Cardiac fibroblast (primary cell): ENCODE measurements at regions not wholly inside any gene's neighbourhood (a gene's known extent, or its start where the extent isn't known, plus 50 kb on each side); places are given as distances from the start of the nearest gene placed in this dataset.
"Not testable (repeated sequence)": the region's sequence is repeated elsewhere in the genome, so short reads cannot be mapped to it uniquely, and the experiment has no call there.

Experiments
- DNase-seq, 2 donors: peaks; one replicate each; pipeline versions ENCODE4 v3.0.0 to v3.0.0-alpha.2; 2010; ENCODE audit warnings: low read depth in 2 of 2
- H3K4me3 ChIP-seq, 2 donors: replicated peaks in 1 of 2; 1 replicate in 1 of 2; 2 replicates in 1 of 2; pipeline ENCODE4 v1.5.1; 2011; ENCODE audit warnings: low read depth in 2 of 2, low read length in 2 of 2, mild to moderate bottlenecking in 2 of 2, moderate library complexity in 1 of 2
- TF ChIP-seq, protein P1 (sequence below): IDR thresholded peaks from one replicate; pipeline ENCODE4 v1.5.1; 2011; ENCODE audit warnings: low read depth, mild to moderate bottlenecking, low read length, inconsistent platforms

DNA sequence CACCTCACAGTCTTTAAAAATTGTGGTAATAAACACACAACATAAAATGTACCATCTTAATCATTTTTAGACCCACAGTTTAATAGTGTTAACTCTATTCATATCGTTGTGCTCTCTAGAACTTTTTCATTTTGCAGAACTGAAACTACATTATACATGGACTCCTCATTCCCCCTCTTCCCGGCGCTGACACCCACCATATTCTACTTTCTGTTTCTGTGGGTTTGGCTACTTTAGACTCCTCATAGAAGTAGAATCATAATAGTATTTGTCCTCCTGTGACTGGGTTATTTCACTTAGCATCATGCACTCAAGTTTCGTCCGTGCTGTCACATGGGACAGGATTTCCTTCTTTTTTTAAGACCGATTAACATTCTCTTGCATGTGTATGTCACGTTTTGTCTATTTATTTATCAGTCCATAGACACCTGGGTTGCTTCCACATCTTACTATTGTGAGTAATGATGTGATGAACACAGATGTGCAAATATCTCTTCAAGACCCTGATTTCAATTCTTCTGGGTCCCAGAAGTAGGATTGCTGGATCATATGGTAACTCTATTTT is 62.9 kb upstream of the TMPRSS2 start:
- TF ChIP-seq, protein P1, sequence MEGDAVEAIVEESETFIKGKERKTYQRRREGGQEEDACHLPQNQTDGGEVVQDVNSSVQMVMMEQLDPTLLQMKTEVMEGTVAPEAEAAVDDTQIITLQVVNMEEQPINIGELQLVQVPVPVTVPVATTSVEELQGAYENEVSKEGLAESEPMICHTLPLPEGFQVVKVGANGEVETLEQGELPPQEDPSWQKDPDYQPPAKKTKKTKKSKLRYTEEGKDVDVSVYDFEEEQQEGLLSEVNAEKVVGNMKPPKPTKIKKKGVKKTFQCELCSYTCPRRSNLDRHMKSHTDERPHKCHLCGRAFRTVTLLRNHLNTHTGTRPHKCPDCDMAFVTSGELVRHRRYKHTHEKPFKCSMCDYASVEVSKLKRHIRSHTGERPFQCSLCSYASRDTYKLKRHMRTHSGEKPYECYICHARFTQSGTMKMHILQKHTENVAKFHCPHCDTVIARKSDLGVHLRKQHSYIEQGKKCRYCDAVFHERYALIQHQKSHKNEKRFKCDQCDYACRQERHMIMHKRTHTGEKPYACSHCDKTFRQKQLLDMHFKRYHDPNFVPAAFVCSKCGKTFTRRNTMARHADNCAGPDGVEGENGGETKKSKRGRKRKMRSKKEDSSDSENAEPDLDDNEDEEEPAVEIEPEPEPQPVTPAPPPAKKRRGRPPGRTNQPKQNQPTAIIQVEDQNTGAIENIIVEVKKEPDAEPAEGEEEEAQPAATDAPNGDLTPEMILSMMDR, result no peak
- no peak overlapping the region for H3K4me3 ChIP-seq
- DNase-seq, result no peak

DNA sequence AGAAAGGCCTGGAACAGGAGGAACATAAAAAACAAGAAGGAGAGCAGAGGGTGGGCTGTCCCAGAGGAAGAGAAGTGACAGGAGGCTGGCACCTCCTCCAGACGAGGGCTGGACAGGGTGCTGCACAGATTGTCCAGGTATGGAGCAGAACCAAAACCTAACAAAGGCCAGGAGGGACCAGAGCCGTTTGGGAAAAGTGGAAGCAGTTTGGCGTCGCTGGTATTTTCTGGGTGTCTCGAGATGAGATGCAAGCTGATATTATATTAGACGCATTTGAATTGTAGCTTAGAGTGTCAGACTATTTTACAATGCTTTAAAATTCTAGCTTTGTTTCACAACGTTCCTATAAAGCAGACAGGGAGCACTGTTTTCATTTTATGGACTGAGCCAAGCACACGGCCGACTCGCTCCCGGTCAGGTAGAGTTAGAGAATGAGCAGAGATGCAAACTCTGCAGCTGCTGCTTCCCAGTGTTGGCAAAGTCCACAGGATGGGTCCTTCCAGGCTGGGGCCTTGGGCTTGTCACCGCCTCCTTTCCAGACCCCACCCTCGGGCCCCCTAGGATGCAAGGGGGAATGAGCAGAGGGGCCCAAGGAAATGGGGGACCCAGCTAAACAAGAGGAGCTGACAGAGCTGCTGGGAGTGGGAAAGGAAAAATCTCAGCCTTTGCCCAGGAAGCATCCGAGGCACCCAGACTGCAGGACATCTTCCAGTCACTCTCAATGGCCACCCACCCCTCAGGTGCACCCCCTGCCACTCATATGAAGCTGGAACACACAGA is 60.8 kb upstream of the TMPRSS2 start:
- no peak overlapping the region for H3K4me3 ChIP-seq
- DNase-seq, result no peak
- TF ChIP-seq, protein P1, result no peak

DNA sequence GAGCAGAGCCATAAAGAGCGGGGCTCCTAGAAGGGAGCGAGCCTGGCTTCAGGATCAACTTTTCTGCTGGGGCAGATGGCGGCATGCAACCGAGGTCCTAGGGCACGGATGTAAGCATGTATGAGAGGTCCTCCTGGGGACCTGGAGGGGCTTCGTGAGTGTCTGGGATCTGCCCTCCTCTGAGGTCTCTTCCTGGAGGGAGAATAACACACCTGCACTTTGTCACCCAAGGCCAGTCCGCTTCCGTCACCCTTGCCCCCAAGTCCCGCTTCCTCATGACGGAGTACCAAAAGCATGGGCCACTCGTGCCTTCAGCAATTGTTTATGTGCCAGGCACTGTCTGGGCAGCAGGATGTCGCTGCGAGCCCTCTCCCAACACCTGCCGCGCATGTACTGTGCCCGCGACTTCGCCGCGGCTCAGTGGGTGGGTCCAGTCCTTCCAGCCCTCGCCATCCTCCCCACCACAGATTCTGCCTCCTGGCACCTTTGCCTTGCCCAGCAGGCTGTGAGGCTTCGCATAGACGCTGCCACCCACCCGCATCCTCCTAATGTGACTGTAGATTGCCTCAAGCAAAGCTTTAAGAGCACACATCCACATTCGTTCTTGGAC is 60.0 kb upstream of the TMPRSS2 start:
- H3K4me3 ChIP-seq, result no peak overlapping the region
- DNase-seq, result no peak
- TF ChIP-seq, protein P1, result no peak

DNA sequence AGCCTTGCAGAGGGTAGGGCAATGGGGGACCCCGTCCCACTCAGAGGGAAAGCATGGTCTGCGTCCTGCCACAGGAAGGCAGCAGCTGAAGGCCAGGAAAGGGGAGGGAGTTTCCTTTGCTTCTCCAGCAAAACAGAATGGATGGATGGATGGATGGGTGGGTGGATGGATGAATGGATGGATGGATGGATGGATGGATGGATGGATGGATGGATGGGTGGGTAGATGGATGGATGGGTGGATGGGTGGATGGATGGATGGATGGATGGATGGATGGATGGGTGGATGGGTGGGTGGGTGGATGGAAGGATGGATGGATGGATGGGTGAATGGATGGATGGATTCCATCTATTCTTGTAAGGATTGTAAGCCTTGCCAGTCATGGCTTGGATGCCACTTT is 59.3 kb upstream of the TMPRSS2 start:
- H3K4me3 ChIP-seq, result not testable (repeated sequence)

DNA sequence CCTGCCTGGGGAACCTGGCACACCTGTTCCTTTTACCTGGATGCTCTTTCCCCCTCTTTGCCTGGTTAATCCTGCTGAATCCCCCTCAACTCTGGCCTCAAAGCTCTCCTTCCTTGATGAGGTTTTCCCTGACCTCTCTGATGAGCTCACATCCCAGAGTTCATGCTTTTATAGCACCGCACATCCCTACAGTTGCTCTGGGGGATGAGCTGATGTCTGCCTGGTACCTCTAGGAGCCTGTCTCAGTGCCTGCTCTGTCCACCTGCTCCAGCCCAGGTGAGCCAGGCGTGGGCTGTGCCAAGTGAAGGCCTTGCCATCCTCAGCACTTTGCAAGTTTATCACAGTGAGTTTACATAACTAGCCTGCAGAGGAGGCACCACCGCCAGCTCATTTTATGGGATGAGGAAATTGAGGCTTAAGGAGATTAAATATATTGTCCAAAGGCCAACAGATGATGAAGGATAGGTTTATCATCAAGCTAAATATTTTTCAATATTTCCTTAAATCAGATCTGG is 58.6 kb upstream of the TMPRSS2 start:
- no peak overlapping the region for H3K4me3 ChIP-seq
- DNase-seq, result no peak
- TF ChIP-seq, protein P1, result no peak

More for the DNA sequence above, 59.3 kb upstream of the TMPRSS2 start:
- not testable (repeated sequence) for DNase-seq

DNA sequence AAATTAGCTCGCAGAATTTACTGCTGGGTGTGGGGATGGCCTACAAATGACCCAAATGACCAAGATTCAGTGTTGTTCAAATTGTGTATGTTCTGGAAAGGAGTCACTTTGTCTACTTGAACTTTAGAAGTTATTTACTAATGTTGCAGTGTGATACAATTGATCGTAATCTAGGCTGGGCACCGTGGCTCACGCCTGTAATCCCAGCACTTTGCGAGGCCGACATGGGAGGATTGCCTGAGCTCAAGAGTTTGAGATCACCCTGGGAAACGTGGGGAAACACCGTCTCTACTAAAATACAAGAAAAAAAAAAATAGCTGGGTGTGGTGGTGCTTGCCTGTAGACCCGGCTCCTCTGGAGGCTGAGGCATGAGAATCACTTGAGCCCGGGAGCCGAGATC is 57.6 kb upstream of the TMPRSS2 start:
- no peak for DNase-seq
- H3K4me3 ChIP-seq, result no peak overlapping the region
- TF ChIP-seq, protein P1, result no peak

DNA sequence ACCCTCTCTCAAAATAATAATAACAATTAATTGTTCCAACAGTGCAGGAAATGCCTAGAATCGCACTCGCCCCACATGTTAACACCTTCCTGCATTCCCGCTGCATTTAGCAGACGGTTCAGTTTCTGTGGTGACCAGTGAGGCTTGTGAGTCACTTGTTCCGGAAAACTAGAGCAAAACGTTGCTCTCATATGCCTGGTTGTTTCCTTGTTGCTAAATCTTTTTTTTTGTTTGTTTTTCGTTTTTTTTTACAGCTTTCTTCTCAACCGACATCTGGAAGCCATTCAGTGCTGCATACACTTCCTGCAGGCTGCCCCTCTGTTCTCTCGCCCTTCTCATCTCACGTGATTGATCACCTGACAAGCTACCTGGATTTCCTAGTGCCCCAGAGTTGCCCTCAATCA is 56.9 kb upstream of the TMPRSS2 start:
- peak; percentile 81 to 86 for DNase-seq
- TF ChIP-seq, protein P1, result no peak
- H3K4me3 ChIP-seq, result no peak overlapping the region
